Ammon's horn (tissue), 1 donor: ENCODE measurements at regions not wholly inside any gene's neighbourhood (a gene's known extent, or its start where the extent isn't known, plus 50 kb on each side); places are given as distances from the start of the nearest gene placed in this dataset.
A peak's percentile ranks its signal among the peaks of the same experiment; 100 is the strongest.
"Not testable (repeated sequence)": the region's sequence is repeated elsewhere in the genome, so short reads cannot be mapped to it uniquely, and the experiment has no call there.

ENCODE experiments used
- DNase-seq: peaks from one replicate; pipeline ENCODE4 v3.0.0-alpha.2; 2016; ENCODE audit warnings: low spot score

- no peak for DNase-seq
Measured at GRCh38 chr15:25067725-25068309, 113.0 kb downstream of the SNRPN start.

GRCh38 chr15:25068696-25069095 is 113.9 kb downstream of the SNRPN start:
- no peak for DNase-seq

GRCh38 chr15:25070353-25070963 is 115.7 kb downstream of the SNRPN start:
- DNase-seq: no peak

GRCh38 chr15:25072857-25073476 is 118.2 kb downstream of the SNRPN start:
- DNase-seq: no peak

GRCh38 chr15:25087137-25087536 is 132.3 kb downstream of the SNRPN start:
- DNase-seq: no peak

GRCh38 chr15:25088261-25088790 is 133.5 kb downstream of the SNRPN start:
- DNase-seq: no peak

GRCh38 chr15:25089577-25089976 is 134.8 kb downstream of the SNRPN start:
- DNase-seq: no peak

- no peak for DNase-seq
Measured at GRCh38 chr15:25090073-25090733, 135.4 kb downstream of the SNRPN start.

GRCh38 chr15:25091421-25092158 is 136.8 kb downstream of the SNRPN start:
- DNase-seq: no peak

GRCh38 chr15:25092661-25093060 is 137.9 kb downstream of the SNRPN start:
- DNase-seq: no peak

GRCh38 chr15:25093455-25094029 is 138.8 kb downstream of the SNRPN start:
- no peak for DNase-seq

GRCh38 chr15:25094066-25094465 is 139.3 kb downstream of the SNRPN start:
- no peak for DNase-seq

GRCh38 chr15:25094519-25094918 is 139.7 kb downstream of the SNRPN start:
- no peak for DNase-seq

GRCh38 chr15:25095179-25095578 is 140.4 kb downstream of the SNRPN start:
- no peak for DNase-seq

GRCh38 chr15:25099966-25100365 is 145.2 kb downstream of the SNRPN start:
- DNase-seq: not testable (repeated sequence)

GRCh38 chr15:25106209-25106608 is 151.4 kb downstream of the SNRPN start:
- no peak for DNase-seq

- no peak for DNase-seq
Measured at GRCh38 chr15:25133804-25134203, 179.0 kb downstream of the SNRPN start.

GRCh38 chr15:25134546-25134945 is 179.8 kb downstream of the SNRPN start:
- no peak for DNase-seq

- peak; percentile 4 for DNase-seq
Measured at GRCh38 chr15:25136119-25136518, 181.3 kb downstream of the SNRPN start.

- DNase-seq: no peak
Measured at GRCh38 chr15:25137013-25137412, 182.2 kb downstream of the SNRPN start.

GRCh38 chr15:25169318-25169717 is 214.5 kb downstream of the SNRPN start:
- DNase-seq: no peak
